H9 (cell line): ENCODE measurements at regions not wholly inside any gene's neighbourhood (a gene's known extent, or its start where the extent isn't known, plus 50 kb on each side); places are given as distances from the start of the nearest gene placed in this dataset.

Source experiments
- DNase-seq: peaks from one replicate; pipeline ENCODE4 v3.0.0-alpha.2; 2017
- H2AFZ ChIP-seq: one replicate; pipeline ENCODE4 v1.6.1; 2013; ENCODE audit warnings: mild to moderate bottlenecking, low read length, control low read depth, moderate library complexity
- H2AK5ac ChIP-seq: 2 replicates; pipeline ENCODE4 v1.6.1; 2013; ENCODE audit warnings: low read length, control low read depth, mixed read lengths; ENCODE audit not compliant: insufficient read length
- H2BK120ac ChIP-seq: one replicate; pipeline ENCODE4 v1.6.1; 2013; ENCODE audit warnings: low read depth, mild to moderate bottlenecking, low read length, control low read depth, inconsistent platforms; ENCODE audit not compliant: poor library complexity, severe bottlenecking
- H2BK12ac ChIP-seq: 2 replicates; pipeline ENCODE4 v1.6.1; 2013; ENCODE audit warnings: low read length, control low read depth, mixed read lengths, low read depth; ENCODE audit not compliant: insufficient read length
- H2BK15ac ChIP-seq: 2 replicates; pipeline ENCODE4 v1.6.1; 2013; ENCODE audit warnings: low read depth, low read length, control low read depth
- H2BK20ac ChIP-seq: one replicate; pipeline ENCODE4 v1.6.1; 2013; ENCODE audit warnings: low read depth, mild to moderate bottlenecking, low read length, control low read depth, inconsistent platforms; ENCODE audit not compliant: poor library complexity, severe bottlenecking
- H2BK5ac ChIP-seq: 2 replicates; pipeline ENCODE4 v1.6.1; 2013; ENCODE audit warnings: low read length, control low read depth, mixed read lengths; ENCODE audit not compliant: insufficient read length
- H3K14ac ChIP-seq: 2 replicates; pipeline ENCODE4 v1.6.1; 2013; ENCODE audit warnings: low read length, control low read depth; ENCODE audit not compliant: insufficient read depth
- H3K18ac ChIP-seq: 2 replicates; pipeline ENCODE4 v1.6.1; 2013; ENCODE audit warnings: low read depth, mild to moderate bottlenecking, mixed read lengths, low read length, control low read depth; ENCODE audit not compliant: insufficient read length
- H3K23ac ChIP-seq: 2 replicates; pipeline ENCODE4 v1.6.1; 2013; ENCODE audit warnings: low read length, control low read depth, mixed read lengths, low read depth; ENCODE audit not compliant: insufficient read length
- H3K23me2 ChIP-seq: 2 replicates; pipeline ENCODE4 v1.6.1; 2013; ENCODE audit warnings: low read depth, mild to moderate bottlenecking, mixed read lengths, low read length, control low read depth; ENCODE audit not compliant: insufficient read length, poor library complexity, severe bottlenecking
- H3K27ac ChIP-seq: 2 replicates; pipeline ENCODE4 v1.5.1; 2013; ENCODE audit warnings: low read length, control low read depth, mixed read lengths, low read depth; ENCODE audit not compliant: insufficient read length
- H3K27me3 ChIP-seq: 2 replicates; pipeline ENCODE4 v1.6.1; 2013; ENCODE audit warnings: low read length, control low read depth, inconsistent platforms; ENCODE audit not compliant: insufficient read depth
- H3K4ac ChIP-seq: 2 replicates; pipeline ENCODE4 v1.6.1; 2013; ENCODE audit warnings: low read depth, mild to moderate bottlenecking, control low read depth, inconsistent platforms, low read length, moderate library complexity
- H3K4me1 ChIP-seq: 2 replicates; pipeline ENCODE4 v1.6.1; 2013; ENCODE audit warnings: low read length, control low read depth, inconsistent platforms; ENCODE audit not compliant: insufficient read depth
- H3K4me2 ChIP-seq: 2 replicates; pipeline ENCODE4 v1.6.1; 2013; ENCODE audit warnings: low read length, control low read depth, mixed read lengths; ENCODE audit not compliant: insufficient read length, insufficient read depth
- H3K56ac ChIP-seq: 2 replicates; pipeline ENCODE4 v1.6.1; 2013; ENCODE audit warnings: low read depth, mild to moderate bottlenecking, mixed read lengths, low read length, control low read depth; ENCODE audit not compliant: insufficient read length
- H3K79me1 ChIP-seq: 2 replicates; pipeline ENCODE4 v1.6.1; 2013; ENCODE audit warnings: low read depth, mild to moderate bottlenecking, moderate library complexity, low read length, control low read depth, inconsistent platforms; ENCODE audit not compliant: insufficient read depth, poor library complexity, severe bottlenecking
- H3K79me2 ChIP-seq: 2 replicates; pipeline ENCODE4 v1.6.1; 2013; ENCODE audit warnings: low read length, control low read depth, inconsistent platforms; ENCODE audit not compliant: insufficient read depth
- H3K9ac ChIP-seq: 2 replicates; pipeline ENCODE4 v1.6.1; 2013; ENCODE audit warnings: low read length, control low read depth, mixed read lengths; ENCODE audit not compliant: insufficient read length; ENCODE audit errors: extremely low read depth
- H3K9me3 ChIP-seq: one replicate; pipeline ENCODE4 v1.6.1; 2013; ENCODE audit warnings: low read depth, low read length, inconsistent platforms; ENCODE audit not compliant: control insufficient read depth
- H3T11ph ChIP-seq: one replicate; pipeline ENCODE4 v1.6.1; 2013; ENCODE audit warnings: mild to moderate bottlenecking, low read length, control low read depth, inconsistent platforms
- H4K20me1 ChIP-seq: one replicate; pipeline ENCODE4 v1.6.1; 2013; ENCODE audit not compliant: control insufficient read depth, insufficient read length, insufficient read depth
- H4K5ac ChIP-seq: 2 replicates; pipeline ENCODE4 v1.6.1; 2013; ENCODE audit warnings: low read depth, mild to moderate bottlenecking, mixed read lengths, low read length, control low read depth; ENCODE audit not compliant: insufficient read length
- H4K8ac ChIP-seq: replicated peaks from 2 replicates; pipeline ENCODE4 v1.6.1; 2013; ENCODE audit warnings: low read length, control low read depth, mixed read lengths, low read depth; ENCODE audit not compliant: insufficient read length
- H4K91ac ChIP-seq: 2 replicates; pipeline ENCODE4 v1.6.1; 2013; ENCODE audit warnings: low read depth, mild to moderate bottlenecking, moderate library complexity, mixed read lengths, low read length, control low read depth; ENCODE audit not compliant: insufficient read length
- H3K27ac Mint-ChIP-seq, 3 experiments: 2 replicates in 2 of 3; 3 replicates in 1 of 3; pipeline ENCODE4 v1.8.0; 2020 to 2021; ENCODE audit warnings: mixed read lengths in 3 of 3, mild to moderate bottlenecking in 1 of 3, moderate library complexity in 1 of 3
- H3K27me3 Mint-ChIP-seq: 2 replicates; pipeline ENCODE4 v1.8.0; 2021; ENCODE audit warnings: low read depth, mild to moderate bottlenecking, moderate library complexity, mixed read lengths
- H3K36me3 Mint-ChIP-seq, 3 experiments: 2 replicates in 2 of 3; 3 replicates in 1 of 3; pipeline ENCODE4 v1.8.0; 2020 to 2021; ENCODE audit warnings: low read depth in 3 of 3, mixed read lengths in 3 of 3; ENCODE audit not compliant: insufficient read depth in 1 of 3
- H3K4me1 Mint-ChIP-seq, 2 experiments: 2 replicates each; pipeline ENCODE4 v1.8.0; 2020; ENCODE audit warnings: mixed read lengths in 2 of 2
- H3K4me3 Mint-ChIP-seq, 2 experiments: 2 replicates in 1 of 2; 3 replicates in 1 of 2; pipeline ENCODE4 v1.8.0; 2020 to 2021; ENCODE audit warnings: mild to moderate bottlenecking in 2 of 2, mixed read lengths in 2 of 2, moderate library complexity in 1 of 2
- H3K9me3 Mint-ChIP-seq, 2 experiments: 2 replicates in 1 of 2; 3 replicates in 1 of 2; pipeline ENCODE4 v1.8.0; 2020; ENCODE audit warnings: mild to moderate bottlenecking in 2 of 2, mixed read lengths in 2 of 2, moderate library complexity in 1 of 2
- CTCF ChIP-seq: fragments of 200-600 bp; sonication (generic); conservative IDR thresholded peaks from 3 replicates; pipeline ENCODE4 v1.8.0; 2021; ENCODE audit warnings: antibody characterized with exemption, mild to moderate bottlenecking
- WGBS: extraction: QIAGEN DNeasy Blood & Tissue Kit; methylation state at CpG from one replicate; pipeline ENCODE4 v1.1.7; 2013; ENCODE audit warnings: missing lambda C conversion rate, low lambda C conversion rate, mixed read lengths; ENCODE audit not compliant: insufficient read length; ENCODE audit errors: extremely low coverage; 5-methylcytosine and 5-hydroxymethylcytosine counted together

- Mint-ChIP-seq H3K27me3 (peaks cover 27% of the 10 kb centered on the region), H3K9me3 (peaks cover 22 to 29% of the 10 kb centered on the region in 2 experiments), H3K4me3 (no peak overlapping the region), H3K36me3 (peaks cover 0 to 26% (median 3%) of the 10 kb centered on the region in 3 experiments; a peak in 5 of 7 replicates), H3K27ac (no peak overlapping the region), H3K4me1 (no peaks in the 10 kb centered on the region)
- Histone ChIP-seq H2BK5ac (no peak overlapping the region), H2BK15ac (no peak overlapping the region), H3K56ac (no peak overlapping the region), H3K79me1 (no peaks in the 10 kb centered on the region), H3K23me2 (no peaks in the 10 kb centered on the region), H3T11ph (no peak overlapping the region), H3K4me2 (no peak overlapping the region), H2AK5ac (no peak overlapping the region), H3K18ac (no peak overlapping the region), H3K14ac (no peak overlapping the region; the same call in 1 of the 2 replicates), H2BK20ac (no peak overlapping the region), H2BK120ac (no peak overlapping the region), H2AFZ (no peak overlapping the region), H3K4ac (no peak overlapping the region), H3K23ac (no peak overlapping the region), H4K91ac (no peak overlapping the region), H3K9ac (no peak overlapping the region), H4K20me1 (no peaks in the 10 kb centered on the region), H3K27ac (no peak overlapping the region), H2BK12ac (no peak overlapping the region), H4K8ac (no peak overlapping the region), H3K79me2 (no peaks in the 10 kb centered on the region), H4K5ac (no peak overlapping the region), H3K27me3 (no peaks in the 10 kb centered on the region), H3K9me3 (no peaks in the 10 kb centered on the region), H3K4me1 (no peaks in the 10 kb centered on the region)
- no peak for DNase-seq
- WGBS = no CpG with 5 or more reads among the region's 14 CpGs
- TF ChIP-seq CTCF = no peak
These were observed 324.5 kb downstream of the PREX1 start for GRCh38 chr20:48503166-48503815.
